ENCODE measurements at regions not wholly inside any gene's neighbourhood (a gene's known extent, or its start where the extent isn't known, plus 50 kb on each side); places are given as distances from the start of the nearest gene placed in this dataset.

- Histone ChIP-seq H3K27ac (ENCODE audit: extremely low read length, insufficient read depth, low read length) (no peak overlapping the region), H3K9ac (ENCODE audit: insufficient read depth, low read depth, low read length) (no peak overlapping the region), H3K4me3 (replicated peaks in 1 of 3; ENCODE audit: insufficient read depth in 1 of 3, low read depth in 2 of 3, low read length in 3 of 3) (no peak overlapping the region), H3K79me2 (ENCODE audit: insufficient read depth, low read length) (no peaks in the 10 kb centered on the region), H3K27me3 (ENCODE audit: control insufficient read depth in 1 of 2, insufficient read depth in 2 of 2, low read length in 2 of 2) (peaks cover 6 to 45% of the 10 kb centered on the region in 2 experiments; a peak in 2 of 5 replicates), H3K9me3 (ENCODE audit: low read length) (no peaks in the 10 kb centered on the region), H4K20me1 (ENCODE audit: insufficient read depth, low read length) (no peaks in the 10 kb centered on the region), H3K4me2 (ENCODE audit: low read depth, low read length) (no peak overlapping the region), H2AFZ (ENCODE audit: low read length) (no peak overlapping the region), H3K4me1 (ENCODE audit: insufficient read depth, low read length) (no peaks in the 10 kb centered on the region), H3K36me3 (replicated peaks in 1 of 2; ENCODE audit: control insufficient read depth in 1 of 2, insufficient read depth in 2 of 2, low read length in 2 of 2) (no peaks in the 10 kb centered on the region)
- DNase-seq (ENCODE audit: low spot score) = no peak
- TF ChIP-seq TOPORS (CRISPR knock-in tag; IDR thresholded peaks at IDR 0.05) (no peak), FOXK1 (CRISPR knock-in tag; IDR thresholded peaks at IDR 0.05; ENCODE audit: borderline replicate concordance, low read depth) (no peak), ASH2L (IDR thresholded peaks at IDR 0.05; ENCODE audit: insufficient read length, low read depth, low read length) (no peak), SP5 (CRISPR knock-in tag; IDR thresholded peaks at IDR 0.05; ENCODE audit: borderline replicate concordance, low read depth) (no peak), ZNF124 (CRISPR knock-in tag; IDR thresholded peaks at IDR 0.05) (no peak), SSRP1 (CRISPR knock-in tag; IDR thresholded peaks at IDR 0.05) (no peak), FOXP4 (CRISPR knock-in tag; IDR thresholded peaks at IDR 0.05) (no peak), ARNTL (CRISPR knock-in tag; IDR thresholded peaks at IDR 0.05) (no peak), PTBP1 (IDR thresholded peaks at IDR 0.05; ENCODE audit: low read depth, low read length, poor library complexity, severe bottlenecking) (no peak), ZNF567 (CRISPR knock-in tag; IDR thresholded peaks at IDR 0.05; ENCODE audit: borderline replicate concordance) (no peak), ZNF75D (CRISPR knock-in tag; IDR thresholded peaks at IDR 0.05; ENCODE audit: borderline replicate concordance) (no peak), ONECUT2 (CRISPR knock-in tag; IDR thresholded peaks at IDR 0.05) (no peak), ZNF556 (CRISPR knock-in tag; IDR thresholded peaks at IDR 0.05; ENCODE audit: borderline replicate concordance) (no peak), ZBTB7A (CRISPR knock-in tag; IDR thresholded peaks at IDR 0.05) (no peak), ZNF350 (CRISPR knock-in tag; IDR thresholded peaks at IDR 0.05; ENCODE audit: borderline replicate concordance, low read depth) (no peak), CENPT (CRISPR knock-in tag; IDR thresholded peaks at IDR 0.05; ENCODE audit: low read depth) (no peak)
- TF ChIP-seq, protein P1, sequence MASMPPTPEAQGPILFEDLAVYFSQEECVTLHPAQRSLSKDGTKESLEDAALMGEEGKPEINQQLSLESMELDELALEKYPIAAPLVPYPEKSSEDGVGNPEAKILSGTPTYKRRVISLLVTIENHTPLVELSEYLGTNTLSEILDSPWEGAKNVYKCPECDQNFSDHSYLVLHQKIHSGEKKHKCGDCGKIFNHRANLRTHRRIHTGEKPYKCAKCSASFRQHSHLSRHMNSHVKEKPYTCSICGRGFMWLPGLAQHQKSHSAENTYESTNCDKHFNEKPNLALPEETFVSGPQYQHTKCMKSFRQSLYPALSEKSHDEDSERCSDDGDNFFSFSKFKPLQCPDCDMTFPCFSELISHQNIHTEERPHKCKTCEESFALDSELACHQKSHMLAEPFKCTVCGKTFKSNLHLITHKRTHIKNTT (CRISPR knock-in tag; IDR thresholded peaks at IDR 0.05) = no peak
- 11% methylated on average over 10 of the region's 10 CpGs for WGBS (ENCODE audit: low lambda C conversion rate)
- no peak for FAIRE-seq
- in situ Hi-C loops (cut with HindIII; ENCODE audit: extremely low pct_ligation_motif_present, low pct_unique_long_range_greater_than_20kb) (no loop called here), intact Hi-C loops (cut with micrococcal nuclease; ENCODE audit: unreplicated experiment) (no loop called here)
- no peak for ATAC-seq
- BruUV-seq (replicated peaks) = no TSS peak
- CTCF ChIA-PET (ENCODE audit: low intra/inter-chr PET ratio, low total read pairs) = no interaction called here
- POLR2A ChIA-PET = no interaction called here
These were observed 226.9 kb upstream of the B3GAT1 start for GRCh38 chr11:134638796-134639430.
